ENCODE measurements at regions not wholly inside any gene's neighbourhood (a gene's known extent, or its start where the extent isn't known, plus 50 kb on each side); places are given as distances from the start of the nearest gene placed in this dataset.
"Not testable (repeated sequence)": the region's sequence is repeated elsewhere in the genome, so short reads cannot be mapped to it uniquely, and the experiment has no call there.

GRCh38 chr5:167339205-167339604 is 952.2 kb upstream of the WWC1 start:
- no peak for DNase-seq (ENCODE audit: low read depth)

GRCh38 chr5:167346461-167346860 is 945.0 kb upstream of the WWC1 start:
- DNase-seq (ENCODE audit: low read depth), result no peak

- DNase-seq (ENCODE audit: low read depth), result no peak
Observed at GRCh38 chr5:167348251-167348926, 943.1 kb upstream of the WWC1 start.

- DNase-seq (ENCODE audit: low read depth), result no peak
Observed at GRCh38 chr5:167348980-167349379, 942.5 kb upstream of the WWC1 start.

GRCh38 chr5:167351316-167351715 is 940.1 kb upstream of the WWC1 start:
- no peak for DNase-seq (ENCODE audit: low read depth)

- no peak for DNase-seq (ENCODE audit: low read depth)
Observed at GRCh38 chr5:167352801-167353200, 938.6 kb upstream of the WWC1 start.

- DNase-seq (ENCODE audit: low read depth), result no peak
Observed at GRCh38 chr5:167355346-167355745, 936.1 kb upstream of the WWC1 start.

GRCh38 chr5:167356374-167356773 is 935.1 kb upstream of the WWC1 start:
- DNase-seq (ENCODE audit: low read depth), result no peak

GRCh38 chr5:167358868-167359492 is 932.5 kb upstream of the WWC1 start:
- no peak for DNase-seq (ENCODE audit: low read depth)

GRCh38 chr5:167361795-167362194 is 929.6 kb upstream of the WWC1 start:
- no peak for DNase-seq (ENCODE audit: low read depth)

- DNase-seq (ENCODE audit: low read depth), result no peak
Observed at GRCh38 chr5:167363065-167363464, 928.4 kb upstream of the WWC1 start.

- no peak for DNase-seq (ENCODE audit: low read depth)
Observed at GRCh38 chr5:167375125-167375524, 916.3 kb upstream of the WWC1 start.

GRCh38 chr5:167378894-167379723 is 912.3 kb upstream of the WWC1 start:
- DNase-seq (ENCODE audit: low read depth), result no peak

GRCh38 chr5:167381457-167381856 is 910.0 kb upstream of the WWC1 start:
- no peak for DNase-seq (ENCODE audit: low read depth)

- DNase-seq (ENCODE audit: low read depth), result no peak
Observed at GRCh38 chr5:167389537-167389936, 901.9 kb upstream of the WWC1 start.

- DNase-seq (ENCODE audit: low read depth), result not testable (repeated sequence)
Observed at GRCh38 chr5:167391286-167391685, 900.2 kb upstream of the WWC1 start.

- no peak for DNase-seq (ENCODE audit: low read depth)
Observed at GRCh38 chr5:167392240-167392639, 899.2 kb upstream of the WWC1 start.

- DNase-seq (ENCODE audit: low read depth), result no peak
Observed at GRCh38 chr5:167393358-167393757, 898.1 kb upstream of the WWC1 start.

- DNase-seq (ENCODE audit: low read depth), result no peak
Observed at GRCh38 chr5:167402671-167403070, 888.8 kb upstream of the WWC1 start.

- no peak for DNase-seq (ENCODE audit: low read depth)
Observed at GRCh38 chr5:167406513-167406912, 884.9 kb upstream of the WWC1 start.

GRCh38 chr5:167412556-167412955 is 878.9 kb upstream of the WWC1 start:
- no peak for DNase-seq (ENCODE audit: low read depth)

- DNase-seq (ENCODE audit: low read depth), result no peak
Observed at GRCh38 chr5:167413506-167413905, 877.9 kb upstream of the WWC1 start.

- no peak for DNase-seq (ENCODE audit: low read depth)
Observed at GRCh38 chr5:167414611-167415010, 876.8 kb upstream of the WWC1 start.

All from ELR (cell line).